LHCN-M2 (cell line): ENCODE measurements at regions not wholly inside any gene's neighbourhood (a gene's known extent, or its start where the extent isn't known, plus 50 kb on each side); places are given as distances from the start of the nearest gene placed in this dataset.
"Not testable (repeated sequence)": the region's sequence is repeated elsewhere in the genome, so short reads cannot be mapped to it uniquely, and the experiment has no call there.

Experiments
- DNase-seq: peaks from one replicate; pipeline ENCODE4 v3.0.0-alpha.2; 2012; ENCODE audit warnings: low read depth

DNA sequence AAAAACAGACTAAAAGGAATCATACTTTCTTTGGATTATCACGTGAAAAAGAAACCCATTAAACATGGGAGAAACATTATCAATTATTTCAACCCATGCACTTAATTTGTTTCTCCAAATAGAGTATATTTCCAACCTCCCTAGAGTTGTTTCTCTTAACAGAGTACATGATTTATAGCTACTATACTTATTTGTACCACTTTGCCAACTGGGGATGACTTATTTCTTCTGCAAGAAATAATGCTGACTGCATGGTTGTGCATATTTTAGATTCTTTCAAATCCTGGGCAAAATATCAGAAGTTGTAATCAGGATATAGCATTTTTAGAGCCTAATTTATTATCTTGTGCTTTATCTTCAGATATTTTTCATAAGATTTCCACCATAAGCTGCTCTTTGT is 629.1 kb upstream of the EYS start:
- no peak for DNase-seq

DNA sequence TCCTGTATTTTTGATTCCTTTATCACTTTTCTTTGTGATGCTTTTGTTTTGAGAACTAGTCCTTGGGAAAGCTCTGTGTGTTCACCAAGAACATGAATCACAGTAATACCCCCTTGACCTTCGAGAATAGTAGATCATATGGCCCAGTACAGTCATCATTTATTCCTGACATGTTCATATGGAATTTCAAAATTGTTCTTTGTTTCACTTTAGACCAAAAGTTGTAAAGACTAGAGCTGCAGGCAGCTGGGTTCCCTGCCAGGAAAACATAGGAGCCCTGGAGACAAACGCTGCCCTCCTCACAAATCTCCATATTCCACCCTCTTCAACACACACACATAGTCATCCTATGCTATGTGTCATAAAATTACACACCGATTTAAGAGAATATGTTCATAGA is 621.2 kb upstream of the EYS start:
- DNase-seq, result no peak

DNA sequence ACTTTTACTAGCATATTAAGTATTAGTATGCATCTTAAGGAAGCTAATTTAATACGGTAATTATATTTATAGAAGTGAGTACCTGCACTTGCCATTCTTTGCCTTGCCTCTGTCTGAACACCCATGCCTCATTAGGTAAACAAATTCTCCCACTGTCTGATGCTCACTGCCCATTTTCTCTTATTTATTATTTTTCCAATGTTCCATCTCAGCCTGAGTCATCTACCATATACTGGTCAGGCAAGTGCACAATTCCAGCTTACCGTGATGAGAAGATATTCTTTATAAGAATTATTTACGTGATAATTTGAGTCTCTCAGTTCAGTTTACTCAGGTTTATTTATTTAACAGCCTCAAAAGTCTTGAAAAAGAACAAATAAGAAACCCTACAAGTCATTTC is 619.2 kb upstream of the EYS start:
- no peak for DNase-seq

DNA sequence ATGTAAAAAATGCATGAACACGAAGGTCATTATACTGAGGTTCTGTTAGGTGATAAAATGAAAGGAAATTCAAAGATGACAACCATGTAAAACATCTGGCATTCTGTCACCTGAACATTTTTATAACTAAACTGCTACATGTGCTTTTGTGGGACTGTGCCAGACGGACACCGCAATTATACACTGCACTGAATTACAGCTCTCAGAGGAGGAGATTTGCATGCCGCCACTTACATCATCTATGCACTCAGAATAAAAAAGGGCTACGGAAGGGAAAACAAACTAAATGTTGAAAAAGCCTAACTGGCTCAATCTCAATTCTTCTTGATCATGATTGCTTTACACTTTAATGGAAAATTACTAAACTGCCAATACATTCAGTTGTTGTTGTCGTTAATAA is 614.0 kb upstream of the EYS start:
- no peak for DNase-seq

DNA sequence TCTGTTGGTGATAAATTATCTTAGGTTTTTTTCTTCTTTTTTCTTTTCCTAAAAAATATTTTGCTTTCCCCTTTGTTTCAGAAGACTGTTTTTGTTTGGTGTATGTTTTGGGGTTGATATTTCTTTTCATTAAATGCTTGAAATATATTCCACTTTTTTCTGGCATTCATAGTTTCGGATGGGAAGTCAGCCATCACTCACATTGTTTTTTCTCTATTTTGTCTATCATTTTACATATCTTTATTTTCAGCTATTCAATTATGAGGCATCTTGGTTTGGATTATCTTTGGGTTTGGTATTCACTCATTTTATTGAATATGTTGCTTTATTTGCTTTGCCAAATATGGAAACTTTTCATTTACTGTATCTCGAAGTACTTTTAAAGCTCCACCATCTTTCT is 600.5 kb upstream of the EYS start:
- DNase-seq, result peak; percentile 4

DNA sequence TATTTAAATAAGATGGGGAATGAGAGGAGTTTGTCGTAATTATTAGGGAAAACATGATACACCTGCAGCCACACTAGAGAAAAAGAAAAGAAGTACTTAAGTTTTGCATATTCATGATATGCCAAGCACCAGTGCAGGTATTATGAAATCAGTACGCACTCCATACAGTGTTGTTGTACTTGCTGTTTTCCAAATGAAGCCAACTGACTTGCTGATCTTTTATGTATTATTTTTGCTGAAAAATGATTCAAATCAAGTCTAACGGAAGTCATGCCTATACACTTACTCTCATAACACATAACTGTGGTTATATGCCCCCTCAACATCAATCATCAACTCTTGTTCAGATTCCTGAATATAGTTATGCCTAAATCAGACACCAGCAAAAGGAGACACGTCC is 584.9 kb upstream of the EYS start:
- DNase-seq, result no peak

DNA sequence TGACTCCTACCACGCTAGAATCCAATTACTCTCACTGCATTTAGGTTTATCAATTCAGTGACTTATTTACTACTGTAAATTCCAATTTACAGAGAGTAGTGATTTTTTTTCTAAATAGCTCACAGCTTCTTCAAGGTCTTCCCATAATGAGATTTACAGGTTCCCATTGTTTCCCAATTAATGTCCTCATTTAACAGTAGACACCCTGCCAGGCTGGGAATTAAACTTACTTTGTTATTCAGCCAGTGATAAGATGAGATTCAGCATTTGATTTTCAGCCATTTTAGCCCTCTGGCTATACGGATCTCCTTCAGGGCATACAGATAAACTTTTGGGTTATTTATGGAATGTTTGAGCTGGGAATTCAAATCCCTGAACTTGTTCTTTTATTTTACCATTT is 582.9 kb upstream of the EYS start:
- DNase-seq, result no peak

DNA sequence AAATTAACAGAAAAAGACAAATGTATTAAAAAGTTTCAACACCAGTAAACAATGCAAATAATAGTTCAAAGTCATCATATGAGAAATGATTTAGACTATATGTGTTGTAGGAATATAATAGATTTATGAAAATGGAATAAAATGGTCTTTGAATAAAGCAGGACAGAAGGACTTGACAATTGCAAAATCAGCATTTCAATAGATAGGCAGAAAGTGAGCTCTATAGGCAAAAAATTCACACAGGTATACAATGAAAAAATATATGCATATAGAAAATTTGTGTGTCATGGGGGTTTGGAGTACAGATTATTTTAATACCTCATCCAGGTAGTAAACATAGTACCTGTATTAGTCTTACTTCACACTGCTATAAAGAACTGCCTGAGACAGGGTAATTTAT is 571.1 kb upstream of the EYS start:
- no peak for DNase-seq

DNA sequence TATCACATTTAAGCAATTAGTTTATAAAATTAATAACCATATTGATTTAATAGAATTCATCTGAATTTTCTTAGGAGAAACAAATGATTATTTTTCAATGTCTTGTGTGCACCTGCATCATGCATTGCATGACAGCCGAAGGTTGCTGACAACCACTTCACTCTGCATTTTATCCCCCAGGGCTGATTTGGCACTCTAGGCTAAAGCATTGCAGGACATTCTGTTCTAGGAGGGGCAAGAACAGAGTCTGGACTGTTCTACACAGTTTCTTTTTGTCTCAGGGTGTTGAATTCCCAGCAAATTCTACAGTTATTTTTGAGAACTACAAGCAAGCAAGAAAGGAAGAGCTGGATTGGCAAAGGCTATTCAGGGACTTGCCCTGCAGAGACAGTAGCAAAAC is 570.4 kb upstream of the EYS start:
- DNase-seq, result no peak

DNA sequence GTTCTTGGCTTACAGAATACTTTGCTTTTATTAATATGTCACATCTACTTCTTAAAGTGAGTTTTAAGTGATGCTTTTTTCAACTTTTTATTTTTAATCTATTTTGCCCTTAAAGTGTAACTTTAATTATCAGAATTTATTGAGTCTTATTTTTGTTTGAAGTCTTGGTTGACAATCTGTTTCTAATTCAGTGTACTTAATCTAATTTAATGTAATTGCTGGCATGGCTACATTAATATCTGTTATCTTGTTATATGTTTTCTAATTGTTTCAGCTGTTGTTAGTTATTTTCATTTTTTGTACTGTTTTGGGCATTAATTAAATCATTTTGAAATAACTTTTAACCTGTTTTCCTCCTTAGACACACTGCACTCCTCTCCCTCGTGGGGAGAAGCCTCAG is 558.7 kb upstream of the EYS start:
- no peak for DNase-seq

DNA sequence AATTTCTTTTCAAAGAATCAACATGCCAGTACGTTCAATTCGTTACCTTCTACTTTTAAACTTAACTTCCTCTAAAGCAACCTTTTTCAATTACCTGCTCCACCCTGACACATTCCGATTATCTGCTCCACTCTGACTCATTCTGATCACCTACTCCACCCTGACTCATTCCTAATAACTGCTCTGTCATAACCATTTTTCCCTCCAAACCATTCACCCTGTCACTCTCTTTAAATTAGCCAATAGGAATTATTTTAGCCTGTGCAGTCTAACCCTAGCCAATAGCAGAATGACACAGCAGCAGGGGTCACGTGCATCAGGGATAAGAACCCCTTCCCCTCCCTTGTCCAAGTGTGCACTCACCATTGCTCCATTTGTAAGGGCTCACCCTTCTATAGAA is 557.4 kb upstream of the EYS start:
- no peak for DNase-seq

DNA sequence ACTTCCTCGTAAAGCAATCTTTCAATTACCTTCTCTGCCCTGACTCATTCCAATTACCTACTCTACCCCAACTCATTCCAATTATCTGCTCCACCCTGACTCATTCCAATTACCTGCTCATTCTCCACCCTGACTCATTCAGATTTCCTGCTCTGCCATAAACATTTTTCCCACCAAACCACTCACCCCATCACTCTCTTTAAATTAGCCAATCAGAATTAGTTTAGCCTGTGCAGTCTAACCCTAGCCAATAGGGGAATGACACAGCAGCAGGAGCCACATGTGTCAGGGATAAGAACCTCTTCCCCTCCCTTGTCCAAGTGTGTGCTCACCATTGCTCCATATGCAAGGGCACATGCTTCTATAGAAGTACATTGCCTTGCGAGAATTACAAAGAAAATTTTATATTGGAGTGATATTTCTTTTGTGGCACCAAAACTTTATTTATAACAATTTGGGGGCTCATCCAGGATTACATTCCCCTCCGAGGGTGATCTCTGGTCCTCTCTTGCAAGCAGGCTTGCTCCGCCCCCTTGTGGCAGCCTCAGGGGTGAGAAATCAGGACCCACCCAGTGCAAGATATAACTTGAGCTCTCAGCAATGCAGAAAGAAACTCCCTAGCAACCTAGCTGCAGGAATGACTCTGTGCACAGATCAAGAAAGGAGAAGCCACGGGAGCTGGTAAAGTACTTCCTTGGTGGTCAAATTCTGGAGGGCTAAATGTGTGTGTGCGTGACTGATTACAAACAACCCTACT is 551.9 kb upstream of the EYS start:
- not testable (repeated sequence) for DNase-seq

DNA sequence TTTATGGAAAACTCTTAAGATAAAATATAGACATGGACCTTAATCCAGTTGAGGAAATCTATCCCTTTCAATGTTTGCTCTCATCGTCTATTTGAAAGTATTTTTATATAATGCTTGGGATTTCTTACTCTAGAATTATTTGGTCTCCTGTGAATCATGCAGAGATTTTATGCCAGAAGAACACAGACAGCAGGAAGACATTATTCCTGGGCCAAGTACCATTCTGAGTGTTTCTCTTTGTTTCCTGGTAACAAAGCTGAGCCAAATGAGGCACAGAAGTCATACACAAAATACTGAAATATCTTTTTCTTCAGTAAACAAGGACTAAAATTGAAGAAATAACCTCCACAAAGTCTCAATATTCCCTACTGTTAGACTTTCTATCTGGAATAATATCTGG is 538.2 kb upstream of the EYS start:
- no peak for DNase-seq

DNA sequence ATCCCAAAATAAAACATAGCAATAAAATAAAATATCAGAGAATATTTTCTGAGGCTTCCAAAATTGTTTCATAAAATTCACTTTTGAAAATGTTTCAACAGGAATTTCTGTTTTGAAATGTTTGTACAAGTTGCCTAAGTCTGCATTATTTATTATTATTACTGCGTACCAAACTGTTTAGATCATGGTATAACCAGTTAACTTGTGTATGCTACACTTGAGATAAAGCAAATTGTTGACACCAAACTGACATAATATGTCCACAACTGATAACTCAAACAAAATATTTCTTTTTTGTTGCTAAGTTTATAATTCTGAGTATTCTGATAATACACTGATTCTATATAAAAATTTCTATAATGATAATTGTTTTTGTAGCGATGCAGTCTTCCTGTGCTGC is 531.8 kb upstream of the EYS start:
- DNase-seq, result no peak

DNA sequence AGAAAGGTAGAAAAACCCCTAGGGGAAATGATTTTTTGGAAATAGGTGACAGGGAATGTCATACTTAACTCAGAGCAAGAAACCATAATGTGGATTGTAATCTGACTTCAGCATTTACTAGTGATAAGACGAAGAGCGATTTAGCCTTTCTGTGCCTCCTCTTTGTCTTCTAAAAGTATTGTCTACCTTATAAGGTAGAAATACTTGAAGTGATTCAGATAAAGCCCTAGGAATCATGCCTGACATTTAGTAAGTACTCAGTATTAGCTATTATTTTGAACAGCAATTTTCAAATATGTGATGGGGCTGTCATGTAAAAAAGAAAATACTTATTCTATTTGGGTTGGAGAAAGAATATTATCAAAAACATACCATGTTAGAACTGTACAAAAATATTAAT is 525.9 kb upstream of the EYS start:
- no peak for DNase-seq

DNA sequence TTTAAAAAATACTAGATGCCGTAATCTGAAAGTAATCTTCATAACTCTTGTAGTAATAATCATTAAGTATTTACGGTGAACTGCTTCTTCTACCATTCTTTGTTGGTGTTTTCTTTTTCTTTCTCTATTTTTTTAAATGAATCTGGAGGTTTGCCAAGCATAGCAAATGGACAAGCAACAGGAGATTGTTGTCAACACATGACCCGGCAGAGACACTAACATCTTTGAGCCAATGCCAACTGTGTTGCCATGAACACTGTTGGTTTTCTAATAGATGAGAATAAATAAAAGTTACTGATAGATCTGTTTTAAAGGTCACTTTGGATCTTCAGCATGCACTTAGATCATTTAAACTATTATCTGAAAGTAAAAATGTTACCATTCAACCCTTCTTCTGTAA is 523.6 kb upstream of the EYS start:
- no peak for DNase-seq

DNA sequence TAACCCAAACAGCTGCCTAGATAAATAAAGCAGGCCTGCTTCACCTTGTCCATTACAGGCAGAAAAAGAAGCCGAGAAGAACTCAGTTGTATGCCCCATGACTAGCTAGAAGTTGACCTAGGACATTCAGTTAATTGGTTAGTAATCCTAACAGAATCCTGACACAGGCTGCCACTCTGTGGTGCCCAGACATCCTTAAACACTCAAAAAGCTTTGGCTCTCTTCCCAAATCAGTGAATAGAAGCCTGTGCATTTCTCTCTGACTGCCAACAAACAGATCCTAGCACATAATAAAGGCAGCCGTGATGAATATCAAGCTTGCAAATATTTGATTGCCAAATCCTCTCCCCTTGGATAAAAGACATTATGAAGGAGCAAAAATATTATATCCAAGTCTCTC is 519.1 kb upstream of the EYS start:
- no peak for DNase-seq

DNA sequence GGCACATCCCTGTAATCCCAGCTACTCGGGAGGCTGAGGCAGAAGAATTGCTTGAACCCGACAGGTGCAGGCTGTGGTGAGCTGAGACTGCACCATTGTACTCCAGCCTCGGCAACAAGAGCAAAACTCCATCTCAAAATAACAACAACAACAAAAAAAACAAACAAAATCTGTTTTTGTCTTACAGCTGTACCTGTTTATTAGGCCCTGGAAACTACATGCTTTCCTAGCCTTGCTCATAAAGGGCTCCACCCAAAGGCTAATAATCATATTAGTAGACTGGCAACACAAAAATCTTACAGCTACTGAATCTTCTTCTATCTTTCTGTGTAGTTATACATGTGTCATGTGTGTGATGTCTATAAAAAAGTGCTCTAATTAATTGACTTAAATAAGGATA is 503.9 kb upstream of the EYS start:
- no peak for DNase-seq

DNA sequence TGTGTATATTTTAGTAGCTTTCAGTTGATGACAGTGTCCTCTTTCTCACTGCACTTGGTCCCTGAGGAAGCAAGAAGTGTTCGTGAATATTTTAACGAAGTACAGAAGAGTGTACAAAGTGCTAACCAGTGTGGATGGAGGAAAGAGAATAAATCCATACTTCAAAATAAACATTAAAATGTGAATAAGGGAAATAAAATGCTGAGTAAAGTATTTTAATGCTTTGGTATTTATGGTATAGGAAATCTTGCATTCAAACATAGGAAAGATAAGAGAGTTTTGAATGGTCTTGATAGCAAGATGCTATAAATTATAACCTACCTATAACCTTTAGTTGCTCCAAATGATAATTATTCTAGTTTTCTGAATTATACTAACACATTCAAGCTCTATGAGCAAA is 493.4 kb upstream of the EYS start:
- DNase-seq, result no peak

DNA sequence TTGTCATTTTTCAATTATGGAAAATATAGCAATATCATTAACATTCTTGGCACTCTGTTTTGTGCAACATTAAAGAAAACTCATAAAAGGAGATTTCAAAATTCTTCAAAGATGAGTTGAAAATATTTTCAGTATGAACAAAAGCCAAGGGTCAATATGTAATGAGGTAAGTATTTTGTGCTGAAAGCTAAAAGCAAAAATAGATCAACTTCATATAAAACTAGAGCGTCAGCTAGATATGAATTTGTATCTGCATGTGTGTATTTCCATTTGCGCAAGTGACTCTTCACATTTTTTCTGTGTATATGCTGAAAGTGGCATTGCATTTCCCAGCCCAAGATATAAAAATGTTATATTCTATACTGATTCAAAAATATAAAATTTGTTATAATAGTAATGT is 492.1 kb upstream of the EYS start:
- DNase-seq, result no peak

DNA sequence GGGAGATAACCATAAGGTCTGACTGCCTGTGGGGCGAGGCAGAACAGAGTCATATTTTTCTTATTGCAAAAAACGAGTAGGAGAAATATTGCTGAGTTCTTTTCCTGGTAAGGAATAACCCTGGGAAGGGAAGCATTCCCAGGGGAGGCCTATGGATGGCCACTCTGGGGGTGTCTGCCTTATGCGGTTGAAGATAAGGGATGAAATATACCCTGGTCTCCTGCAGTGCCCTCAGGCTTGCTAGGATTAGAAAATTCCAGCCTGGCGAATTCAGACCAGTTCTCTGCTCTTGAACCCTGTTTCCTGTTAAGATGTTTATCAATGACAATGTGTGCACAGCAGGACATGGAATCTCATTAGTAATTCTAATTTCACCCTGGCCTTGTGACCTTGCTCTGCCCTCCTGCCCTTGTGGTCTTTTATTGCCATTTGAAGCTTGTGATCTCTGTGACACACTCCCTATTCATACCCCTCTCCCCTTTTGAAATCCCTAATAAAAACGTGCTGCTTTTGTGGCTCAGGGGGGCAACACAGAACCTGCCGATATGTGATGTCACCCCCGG is 491.1 kb upstream of the EYS start:
- DNase-seq, result no peak

DNA sequence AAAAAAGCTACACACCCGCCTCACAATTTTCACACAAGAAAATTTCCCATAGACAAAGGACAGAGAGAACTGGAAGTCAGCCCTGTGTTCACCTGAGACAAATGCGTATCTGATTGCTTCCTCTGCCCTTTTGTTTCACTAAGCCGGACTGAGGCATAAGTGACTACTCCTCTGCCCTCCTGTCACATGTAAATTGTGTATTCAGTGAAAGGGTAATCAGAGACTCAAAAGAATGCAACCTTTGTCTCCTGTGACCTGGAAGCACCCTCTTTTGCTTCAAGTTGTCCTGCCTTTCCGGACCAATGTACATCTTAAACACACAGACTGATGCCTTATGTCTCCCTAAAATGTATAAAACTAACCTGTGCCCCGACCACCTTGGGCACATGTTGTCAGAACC is 483.8 kb upstream of the EYS start:
- no peak for DNase-seq

DNA sequence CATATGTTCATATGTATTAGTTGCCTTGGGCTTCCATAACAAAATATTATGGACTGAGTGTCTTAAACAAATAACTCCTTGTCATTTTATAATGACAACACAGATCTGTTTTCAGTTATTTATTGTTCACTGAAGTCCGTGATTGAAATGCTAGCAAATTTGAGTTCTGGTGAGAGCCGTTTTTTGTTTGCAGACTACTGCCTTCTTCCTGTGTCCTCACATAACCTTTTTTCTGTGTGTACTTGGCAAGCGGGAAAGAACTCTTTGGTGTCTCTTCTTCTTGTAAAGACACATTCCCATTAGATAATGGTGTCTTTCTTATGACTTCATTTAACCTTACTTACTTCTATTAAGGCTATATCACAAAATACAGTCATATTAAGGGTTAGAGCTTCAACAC is 482.9 kb upstream of the EYS start:
- no peak for DNase-seq

DNA sequence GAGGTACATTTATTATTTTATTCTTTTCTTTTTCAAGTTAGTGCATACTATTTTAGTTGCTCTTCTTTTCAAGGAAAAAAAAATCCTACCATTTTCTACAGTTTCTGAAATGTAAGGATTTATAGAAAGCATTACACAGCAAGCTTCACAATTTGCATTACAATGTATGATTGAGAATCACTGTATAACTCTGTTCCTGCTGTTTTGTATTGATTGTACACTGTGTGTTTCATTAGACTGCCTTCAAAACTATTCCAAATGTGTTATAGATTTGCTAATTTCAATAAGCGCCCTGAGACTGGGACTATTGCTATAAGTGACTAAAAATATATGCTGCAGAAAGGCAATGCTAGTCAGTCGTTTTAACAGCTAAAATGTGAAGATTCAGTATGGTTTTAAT is 479.7 kb upstream of the EYS start:
- no peak for DNase-seq
